ENCODE measurements at regions not wholly inside any gene's neighbourhood (a gene's known extent, or its start where the extent isn't known, plus 50 kb on each side); places are given as distances from the start of the nearest gene placed in this dataset.
"Not testable (repeated sequence)": the region's sequence is repeated elsewhere in the genome, so short reads cannot be mapped to it uniquely, and the experiment has no call there.

- Mint-ChIP-seq H3K36me3 (ENCODE audit: low read depth) (no peaks in the 10 kb centered on the region), H3K9me3 (peaks cover 34% of the 10 kb centered on the region), H3K4me1 (no peaks in the 10 kb centered on the region), H3K27me3 (no peaks in the 10 kb centered on the region), H3K27ac (no peak overlapping the region), H3K4me3 (no peak overlapping the region)
- no peak for ATAC-seq (replicated peaks)
These were observed 1372.1 kb upstream of the SEL1L start for GRCh38 chr14:82905762-82906161.

GRCh38 chr14:82911930-82912329 lies 1378.3 kb upstream of the SEL1L start:
- peaks cover 18% of the 10 kb centered on the region for H3K9me3 Mint-ChIP-seq
- no peak for ATAC-seq (replicated peaks)
- H3K36me3 Mint-ChIP-seq (ENCODE audit: low read depth): no peaks in the 10 kb centered on the region
- H3K27me3 Mint-ChIP-seq: no peaks in the 10 kb centered on the region
- no peak overlapping the region for H3K4me3 Mint-ChIP-seq
- no peaks in the 10 kb centered on the region for H3K4me1 Mint-ChIP-seq
- no peak overlapping the region for H3K27ac Mint-ChIP-seq

- Mint-ChIP-seq H3K4me1 (no peaks in the 10 kb centered on the region), H3K27ac (no peak overlapping the region), H3K36me3 (ENCODE audit: low read depth) (no peaks in the 10 kb centered on the region), H3K27me3 (no peaks in the 10 kb centered on the region), H3K9me3 (peaks cover 15% of the 10 kb centered on the region), H3K4me3 (no peak overlapping the region)
- no peak for ATAC-seq (replicated peaks)
These were observed 1379.7 kb upstream of the SEL1L start for GRCh38 chr14:82913396-82913795.

- no peak for ATAC-seq (replicated peaks)
- Mint-ChIP-seq H3K4me3 (no peak overlapping the region), H3K4me1 (no peaks in the 10 kb centered on the region), H3K9me3 (peaks cover 19% of the 10 kb centered on the region), H3K27me3 (no peaks in the 10 kb centered on the region), H3K36me3 (ENCODE audit: low read depth) (no peaks in the 10 kb centered on the region), H3K27ac (no peak overlapping the region)
These were observed 1381.7 kb upstream of the SEL1L start for GRCh38 chr14:82915381-82915780.

GRCh38 chr14:82935691-82936090 lies 1402.0 kb upstream of the SEL1L start:
- no peaks in the 10 kb centered on the region for H3K27me3 Mint-ChIP-seq
- no peak overlapping the region for H3K27ac Mint-ChIP-seq
- H3K9me3 Mint-ChIP-seq: peaks cover 19% of the 10 kb centered on the region
- ATAC-seq (replicated peaks): no peak
- no peaks in the 10 kb centered on the region for H3K4me1 Mint-ChIP-seq
- H3K36me3 Mint-ChIP-seq (ENCODE audit: low read depth): no peaks in the 10 kb centered on the region
- no peak overlapping the region for H3K4me3 Mint-ChIP-seq

GRCh38 chr14:82951171-82951570 lies 1417.5 kb upstream of the SEL1L start:
- Mint-ChIP-seq H3K27ac (no peak overlapping the region), H3K4me3 (no peak overlapping the region), H3K4me1 (no peaks in the 10 kb centered on the region), H3K9me3 (peaks cover 9% of the 10 kb centered on the region), H3K36me3 (ENCODE audit: low read depth) (no peaks in the 10 kb centered on the region), H3K27me3 (no peaks in the 10 kb centered on the region)
- ATAC-seq (replicated peaks): no peak

- H3K4me3 Mint-ChIP-seq: no peak overlapping the region
- no peak overlapping the region for H3K27ac Mint-ChIP-seq
These were observed 1430.1 kb upstream of the SEL1L start for GRCh38 chr14:82963756-82964155.

GRCh38 chr14:82987502-82988124 lies 1454.0 kb upstream of the SEL1L start:
- Mint-ChIP-seq H3K36me3 (ENCODE audit: low read depth) (no peaks in the 10 kb centered on the region), H3K4me3 (no peak overlapping the region), H3K4me1 (no peaks in the 10 kb centered on the region), H3K9me3 (peaks cover 13% of the 10 kb centered on the region), H3K27ac (no peak overlapping the region), H3K27me3 (no peaks in the 10 kb centered on the region)
- no peak for ATAC-seq (replicated peaks)

More at GRCh38 chr14:82963756-82964155, 1430.1 kb upstream of the SEL1L start:
- no peak for ATAC-seq (replicated peaks)
- Mint-ChIP-seq H3K4me1 (no peaks in the 10 kb centered on the region), H3K36me3 (ENCODE audit: low read depth) (no peaks in the 10 kb centered on the region), H3K27me3 (no peaks in the 10 kb centered on the region), H3K9me3 (peaks cover 18% of the 10 kb centered on the region)

- ATAC-seq (replicated peaks): not testable (repeated sequence)
These were observed 1460.9 kb upstream of the SEL1L start for GRCh38 chr14:82994547-82994946.

GRCh38 chr14:82999802-83000201 lies 1466.1 kb upstream of the SEL1L start:
- Mint-ChIP-seq H3K36me3 (ENCODE audit: low read depth) (no peaks in the 10 kb centered on the region), H3K9me3 (peaks cover 8% of the 10 kb centered on the region), H3K27me3 (no peaks in the 10 kb centered on the region), H3K4me3 (no peak overlapping the region), H3K27ac (no peak overlapping the region), H3K4me1 (no peaks in the 10 kb centered on the region)
- no peak for ATAC-seq (replicated peaks)

More at GRCh38 chr14:82994547-82994946, 1460.9 kb upstream of the SEL1L start:
- H3K27me3 Mint-ChIP-seq; H3K4me1 Mint-ChIP-seq; H3K4me3 Mint-ChIP-seq; H3K27ac Mint-ChIP-seq; H3K36me3 Mint-ChIP-seq (ENCODE audit: low read depth); H3K9me3 Mint-ChIP-seq: not testable (repeated sequence)

- Mint-ChIP-seq H3K4me1 (no peaks in the 10 kb centered on the region), H3K27ac (no peak overlapping the region), H3K27me3 (no peaks in the 10 kb centered on the region), H3K36me3 (ENCODE audit: low read depth) (no peaks in the 10 kb centered on the region), H3K4me3 (no peak overlapping the region), H3K9me3 (peaks cover 9% of the 10 kb centered on the region)
- no peak for ATAC-seq (replicated peaks)
These were observed 1470.9 kb upstream of the SEL1L start for GRCh38 chr14:83004456-83005006.

GRCh38 chr14:83006121-83006670 lies 1472.5 kb upstream of the SEL1L start:
- H3K4me1 Mint-ChIP-seq: no peaks in the 10 kb centered on the region
- H3K36me3 Mint-ChIP-seq (ENCODE audit: low read depth): no peaks in the 10 kb centered on the region
- H3K4me3 Mint-ChIP-seq: no peak overlapping the region
- peaks cover 14% of the 10 kb centered on the region for H3K9me3 Mint-ChIP-seq
- H3K27me3 Mint-ChIP-seq: no peaks in the 10 kb centered on the region
- ATAC-seq (replicated peaks): no peak
- no peak overlapping the region for H3K27ac Mint-ChIP-seq

GRCh38 chr14:83007052-83007451 lies 1473.4 kb upstream of the SEL1L start:
- not testable (repeated sequence) for ATAC-seq (replicated peaks); H3K36me3 Mint-ChIP-seq (ENCODE audit: low read depth); H3K4me1 Mint-ChIP-seq; H3K27ac Mint-ChIP-seq; H3K27me3 Mint-ChIP-seq; H3K4me3 Mint-ChIP-seq
- H3K9me3 Mint-ChIP-seq: peaks cover 18% of the 10 kb centered on the region

GRCh38 chr14:83007641-83008225 lies 1474.1 kb upstream of the SEL1L start:
- peaks cover 18% of the 10 kb centered on the region for H3K9me3 Mint-ChIP-seq
- ATAC-seq (replicated peaks): no peak
- H3K27me3 Mint-ChIP-seq: no peaks in the 10 kb centered on the region
- no peaks in the 10 kb centered on the region for H3K36me3 Mint-ChIP-seq (ENCODE audit: low read depth)
- no peak overlapping the region for H3K27ac Mint-ChIP-seq
- H3K4me3 Mint-ChIP-seq: no peak overlapping the region
- no peaks in the 10 kb centered on the region for H3K4me1 Mint-ChIP-seq

GRCh38 chr14:83017296-83017695 lies 1483.6 kb upstream of the SEL1L start:
- ATAC-seq (replicated peaks): no peak
- no peak overlapping the region for H3K4me3 Mint-ChIP-seq

More at GRCh38 chr14:83017296-83017695, 1483.6 kb upstream of the SEL1L start:
- H3K4me1 Mint-ChIP-seq: no peaks in the 10 kb centered on the region
- peaks cover 13% of the 10 kb centered on the region for H3K9me3 Mint-ChIP-seq
- no peak overlapping the region for H3K27ac Mint-ChIP-seq
- H3K27me3 Mint-ChIP-seq: no peaks in the 10 kb centered on the region
- H3K36me3 Mint-ChIP-seq (ENCODE audit: low read depth): no peaks in the 10 kb centered on the region
